Lung (tissue), 11 donors: ENCODE measurements at regions not wholly inside any gene's neighbourhood (a gene's known extent, or its start where the extent isn't known, plus 50 kb on each side); places are given as distances from the start of the nearest gene placed in this dataset.

Experiments
- ATAC-seq: fragments of 200-7000 bp; cut with Tn5 transposase; one replicate; pipeline ENCODE4 v1.9.1; 2020; ENCODE audit warnings: moderate number of reproducible peaks; ENCODE audit not compliant: insufficient read depth, low FRiP score
- DNase-seq, 3 donors: peaks; one replicate each; pipeline ENCODE4 v3.0.0-alpha.2; 2013 to 2017
- H3K27ac ChIP-seq, 2 donors: one replicate each; pipeline ENCODE4 v1.5.1; 2013; ENCODE audit warnings: mild to moderate bottlenecking in 2 of 2, moderate library complexity in 2 of 2, control low read depth in 1 of 2, inconsistent platforms in 1 of 2, low read depth in 1 of 2, low read length in 1 of 2
- H3K27me3 ChIP-seq, 3 donors: one replicate each; pipeline ENCODE4 v1.5.1; 2013; ENCODE audit warnings: low read length in 2 of 3; ENCODE audit not compliant: control insufficient read depth in 3 of 3, insufficient read depth in 3 of 3
- H3K36me3 ChIP-seq, 4 donors: one replicate each; pipeline ENCODE4 v1.5.1; 2013; ENCODE audit warnings: low read length in 4 of 4, mild to moderate bottlenecking in 1 of 4, moderate library complexity in 1 of 4; ENCODE audit not compliant: control insufficient read depth in 4 of 4, insufficient read depth in 4 of 4
- H3K4me1 ChIP-seq, 5 donors: one replicate each; pipeline ENCODE4 v1.5.1; 2013; ENCODE audit warnings: low read length in 5 of 5, mild to moderate bottlenecking in 2 of 5, moderate library complexity in 1 of 5; ENCODE audit not compliant: control insufficient read depth in 5 of 5, insufficient read depth in 5 of 5
- H3K4me3 ChIP-seq: one replicate; pipeline ENCODE4 v1.5.1; 2013; ENCODE audit warnings: mild to moderate bottlenecking, control low read depth, moderate library complexity
- H3K9ac ChIP-seq, 2 donors: one replicate each; pipeline ENCODE4 v1.5.1; 2013; ENCODE audit warnings: low read length in 2 of 2, control low read depth in 1 of 2; ENCODE audit not compliant: insufficient read depth in 1 of 2
- H3K9me3 ChIP-seq, 4 donors: one replicate each; pipeline ENCODE4 v1.5.1; 2013; ENCODE audit warnings: low read length in 3 of 4, mild to moderate bottlenecking in 1 of 4, moderate library complexity in 1 of 4; ENCODE audit not compliant: control insufficient read depth in 4 of 4, insufficient read depth in 3 of 4
- WGBS, 2 donors: extraction: QIAGEN DNeasy Blood & Tissue Kit; methylation state at CpG; one replicate each; pipeline ENCODE4 v1.1.7; 2013; 5-methylcytosine and 5-hydroxymethylcytosine counted together
- TF ChIP-seq, protein P1 (sequence below): IDR thresholded peaks from 2 replicates; pipeline ENCODE4 v1.5.1; 2012; ENCODE audit warnings: mild to moderate bottlenecking; ENCODE audit errors: control extremely low read depth, extremely low read depth
- donor health status: control.
- donor health status: control.
- donor health status: Bipolar disorder and iron deficiency.
- donor health status: healthy.
- donor health status: DM: yes; HTN: yes; CAD: no.

DNA sequence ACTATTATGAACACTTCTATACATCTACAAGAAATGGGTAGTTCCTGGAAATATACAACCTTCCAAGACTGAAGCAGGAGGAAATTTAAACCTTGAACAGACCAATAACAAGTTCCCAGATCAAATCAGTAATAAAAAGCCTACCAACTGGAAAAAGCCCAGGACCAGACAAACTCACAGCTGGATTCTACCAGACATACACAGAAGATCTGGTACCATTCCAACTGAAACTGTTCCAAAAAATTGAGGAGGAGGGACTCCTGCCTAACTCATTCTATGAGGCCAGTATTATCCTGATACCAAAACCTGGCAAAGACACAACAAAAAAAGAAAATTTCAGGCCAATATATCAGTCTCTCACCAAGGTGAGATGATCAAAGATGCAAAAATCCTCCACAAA lies 189.4 kb downstream of the RPS29 start:
- TF ChIP-seq, protein P1, sequence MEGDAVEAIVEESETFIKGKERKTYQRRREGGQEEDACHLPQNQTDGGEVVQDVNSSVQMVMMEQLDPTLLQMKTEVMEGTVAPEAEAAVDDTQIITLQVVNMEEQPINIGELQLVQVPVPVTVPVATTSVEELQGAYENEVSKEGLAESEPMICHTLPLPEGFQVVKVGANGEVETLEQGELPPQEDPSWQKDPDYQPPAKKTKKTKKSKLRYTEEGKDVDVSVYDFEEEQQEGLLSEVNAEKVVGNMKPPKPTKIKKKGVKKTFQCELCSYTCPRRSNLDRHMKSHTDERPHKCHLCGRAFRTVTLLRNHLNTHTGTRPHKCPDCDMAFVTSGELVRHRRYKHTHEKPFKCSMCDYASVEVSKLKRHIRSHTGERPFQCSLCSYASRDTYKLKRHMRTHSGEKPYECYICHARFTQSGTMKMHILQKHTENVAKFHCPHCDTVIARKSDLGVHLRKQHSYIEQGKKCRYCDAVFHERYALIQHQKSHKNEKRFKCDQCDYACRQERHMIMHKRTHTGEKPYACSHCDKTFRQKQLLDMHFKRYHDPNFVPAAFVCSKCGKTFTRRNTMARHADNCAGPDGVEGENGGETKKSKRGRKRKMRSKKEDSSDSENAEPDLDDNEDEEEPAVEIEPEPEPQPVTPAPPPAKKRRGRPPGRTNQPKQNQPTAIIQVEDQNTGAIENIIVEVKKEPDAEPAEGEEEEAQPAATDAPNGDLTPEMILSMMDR: no peak
- DNase-seq (peak in 2 of 3 donors; percentile 75 to 80), ATAC-seq (no peak)
- Histone ChIP-seq H3K9ac (no peak overlapping the region), H3K27ac (no peak overlapping the region), H3K36me3 (no peaks in the 10 kb centered on the region), H3K4me3 (no peak overlapping the region), H3K27me3 (no peaks in the 10 kb centered on the region), H3K9me3 (no peaks in the 10 kb centered on the region), H3K4me1 (no peaks in the 10 kb centered on the region)

DNA sequence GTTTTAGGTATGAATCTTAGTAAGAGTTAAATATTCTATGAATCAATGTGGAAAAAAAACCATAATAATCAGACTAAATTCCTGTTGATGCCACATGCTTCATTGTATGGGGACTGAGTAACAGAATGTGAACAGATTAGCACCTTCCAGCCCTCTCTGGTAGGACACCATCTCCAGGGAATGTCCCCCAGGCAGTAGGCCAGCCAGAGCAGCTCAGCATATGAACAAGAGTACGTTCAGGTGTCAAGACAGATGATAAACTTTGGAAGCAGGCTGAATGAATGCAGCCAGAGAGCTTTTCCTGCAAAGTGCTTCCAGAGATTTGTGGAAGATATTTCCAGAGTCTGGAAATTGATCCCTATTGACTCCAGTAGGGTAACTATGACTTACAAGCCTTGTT lies 204.4 kb downstream of the RPS29 start:
- TF ChIP-seq, protein P1: no peak
- Histone ChIP-seq H3K4me1 (no peaks in the 10 kb centered on the region), H3K27me3 (no peaks in the 10 kb centered on the region), H3K27ac (no peak overlapping the region), H3K9me3 (no peaks in the 10 kb centered on the region), H3K4me3 (no peak overlapping the region), H3K36me3 (no peaks in the 10 kb centered on the region), H3K9ac (no peak overlapping the region)
- ATAC-seq (no peak), DNase-seq (no peak)
- 53% methylated on average over 1 of the region's 1 CpG for WGBS, 2 donors

- no peaks in the 10 kb centered on the region for H3K36me3 ChIP-seq
- H3K27ac ChIP-seq: no peak overlapping the region
- peaks cover 0 to 34% (median 11%) of the 10 kb centered on the region in 5 donors for H3K4me1 ChIP-seq
- no peak overlapping the region for H3K4me3 ChIP-seq
- no peaks in the 10 kb centered on the region for H3K9me3 ChIP-seq
- ATAC-seq (no peak), DNase-seq (no peak)
- H3K27me3 ChIP-seq: no peaks in the 10 kb centered on the region
- 83 to 84% methylated on average over 3 of the region's 3 CpGs for WGBS, 2 donors
- TF ChIP-seq, protein P1: no peak
- H3K9ac ChIP-seq: no peak overlapping the region
Observed at GRCh38 chr14:49367696-49368095, 218.5 kb downstream of the RPS29 start.

- TF ChIP-seq, protein P1: no peak
- Histone ChIP-seq H3K4me3 (no peak overlapping the region), H3K27ac (no peak overlapping the region), H3K9ac (no peak overlapping the region), H3K36me3 (no peaks in the 10 kb centered on the region), H3K27me3 (no peaks in the 10 kb centered on the region), H3K9me3 (no peaks in the 10 kb centered on the region), H3K4me1 (peaks cover 0 to 34% (median 11%) of the 10 kb centered on the region in 5 donors)
- ATAC-seq: no peak
- WGBS, 2 donors: 32 to 35% methylated on average over 1 of the region's 1 CpG
- no peak for DNase-seq
Observed at GRCh38 chr14:49366416-49366815, 219.8 kb downstream of the RPS29 start.
